HG02970 (cell line): ENCODE measurements at regions not wholly inside any gene's neighbourhood (a gene's known extent, or its start where the extent isn't known, plus 50 kb on each side); places are given as distances from the start of the nearest gene placed in this dataset.
"Not testable (repeated sequence)": the region's sequence is repeated elsewhere in the genome, so short reads cannot be mapped to it uniquely, and the experiment has no call there.

Source experiments
- ATAC-seq: cut with Tn5 transposase; IDR thresholded peaks from one replicate; pipeline ENCODE4 v1.9.1; 2021; ENCODE audit warnings: mild to moderate bottlenecking, moderate library complexity, moderate number of reproducible peaks; ENCODE audit not compliant: unreplicated experiment, low FRiP score

- ATAC-seq: no peak
These were observed 84.2 kb upstream of the ARG1 start for GRCh38 chr6:131488780-131489179.

- ATAC-seq: no peak
These were observed 82.6 kb upstream of the ARG1 start for GRCh38 chr6:131490441-131490840.

DNA sequence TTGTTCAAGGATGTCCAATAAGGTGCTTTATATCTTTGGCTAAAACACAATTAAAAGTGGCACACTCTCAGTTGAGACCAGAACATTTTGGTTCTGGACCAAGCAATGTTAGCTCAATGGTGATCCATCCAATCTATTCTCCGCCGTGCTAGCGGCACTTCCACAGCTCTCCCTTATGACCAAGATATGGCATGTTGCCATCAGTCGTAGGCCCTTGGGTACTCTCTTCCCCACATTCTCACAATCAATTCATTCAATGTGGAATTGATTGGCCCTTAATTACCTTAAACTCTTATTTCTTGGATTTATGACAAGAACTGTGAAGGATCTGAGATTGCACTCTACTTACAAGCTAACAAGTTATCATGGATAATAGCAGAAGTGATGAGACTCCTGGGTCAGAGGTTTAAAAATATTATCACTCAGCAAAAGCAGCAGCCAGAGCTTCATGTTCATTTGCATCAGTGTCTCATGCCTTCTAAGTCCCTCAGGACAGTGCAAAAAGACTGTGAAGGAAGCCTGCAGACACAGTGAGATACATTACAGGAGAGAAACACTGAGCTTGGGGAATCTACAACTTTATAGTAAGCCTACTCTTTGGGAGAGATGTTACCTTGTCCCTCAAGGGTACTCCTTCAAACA lies 80.0 kb upstream of the ARG1 start:
- no peak for ATAC-seq

DNA sequence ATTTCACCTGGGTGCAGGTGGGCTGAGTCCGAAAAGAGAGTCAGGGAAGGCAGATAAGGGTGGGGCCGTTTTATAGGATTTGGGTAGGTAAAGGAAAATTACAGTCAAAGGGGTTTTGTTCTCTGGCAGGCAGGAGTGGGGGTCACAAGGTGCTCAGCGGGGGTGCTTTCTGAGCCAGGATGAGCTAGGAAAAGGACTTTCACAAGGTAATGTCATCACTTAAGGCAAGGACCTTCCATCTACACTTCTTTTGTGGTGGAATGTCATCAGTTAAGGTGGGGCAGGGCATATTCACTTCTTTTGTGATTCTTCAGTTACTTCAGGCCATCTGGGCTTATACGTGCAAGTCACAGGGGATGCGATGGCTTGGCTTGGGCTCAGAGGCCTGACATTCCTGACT lies 68.6 kb upstream of the ARG1 start:
- ATAC-seq: not testable (repeated sequence)

DNA sequence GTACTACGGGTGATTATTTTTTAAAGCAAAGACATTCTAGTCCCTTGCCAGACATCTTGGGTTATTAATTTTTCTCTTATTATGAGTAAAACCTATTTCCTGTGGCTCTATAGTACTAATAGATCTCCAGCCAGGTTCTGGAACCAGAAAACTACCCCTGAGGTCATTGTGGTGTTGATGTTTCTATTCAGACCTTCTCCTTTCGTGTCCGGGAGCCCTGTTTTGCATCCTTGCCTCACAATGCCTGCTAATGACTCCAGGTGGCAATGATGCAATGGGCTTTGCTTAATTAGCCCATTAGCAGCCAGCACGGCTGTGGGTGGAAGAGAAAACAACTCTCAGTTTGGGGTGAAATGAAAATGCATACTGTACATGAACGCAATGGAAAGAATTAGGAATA lies 62.9 kb upstream of the ARG1 start:
- ATAC-seq: no peak

DNA sequence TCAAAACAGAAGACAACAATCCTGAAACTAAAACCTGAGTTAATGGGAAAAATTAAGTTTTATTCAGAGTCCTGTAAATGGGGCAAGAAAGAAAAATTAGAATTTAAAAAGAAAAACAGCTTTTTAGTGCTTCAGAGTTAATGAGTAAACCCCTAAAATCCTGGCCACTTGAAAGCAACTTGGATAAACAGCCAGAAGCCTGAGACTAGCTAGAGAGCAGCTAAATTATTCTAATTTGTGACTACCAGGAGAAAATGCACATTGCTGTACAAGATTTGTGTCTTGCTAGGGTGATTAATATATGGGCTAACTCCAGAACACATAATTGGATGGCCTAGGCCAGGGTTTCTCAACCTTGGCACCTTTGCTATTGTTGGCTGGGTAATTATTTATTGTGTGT lies 62.4 kb upstream of the ARG1 start:
- no peak for ATAC-seq

GRCh38 chr6:131519670-131520436 lies 53.2 kb upstream of the ARG1 start:
- ATAC-seq: peak; percentile 82
